ENCODE measurements at regions not wholly inside any gene's neighbourhood (a gene's known extent, or its start where the extent isn't known, plus 50 kb on each side); places are given as distances from the start of the nearest gene placed in this dataset.

GRCh38 chr13:21796066-21796465 is 125.2 kb downstream of the FGF9 start:
- Histone ChIP-seq H3K27me3 (no peaks in the 10 kb centered on the region), H3K27ac (no peak overlapping the region), H3K4me3 (ENCODE audit: low read depth in 1 of 2, low read length in 1 of 2) (no peak overlapping the region), H3K36me3 (no peaks in the 10 kb centered on the region), H3K4me1 (ENCODE audit: control insufficient read depth in 1 of 2, insufficient read depth in 1 of 2, low read depth in 1 of 2, low read length in 1 of 2) (no peaks in the 10 kb centered on the region), H3K9me3 (no peaks in the 10 kb centered on the region)
- TF ChIP-seq CTCF (IDR thresholded peaks at IDR 0.05) = no peak

GRCh38 chr13:21796775-21797514 is 126.1 kb downstream of the FGF9 start:
- no peaks in the 10 kb centered on the region for H3K9me3 ChIP-seq
- H3K4me3 ChIP-seq (ENCODE audit: low read depth in 1 of 2, low read length in 1 of 2) = no peak overlapping the region
- no peak overlapping the region for H3K27ac ChIP-seq
- H3K4me1 ChIP-seq (ENCODE audit: control insufficient read depth in 1 of 2, insufficient read depth in 1 of 2, low read depth in 1 of 2, low read length in 1 of 2) = no peaks in the 10 kb centered on the region
- no peak for TF ChIP-seq CTCF (IDR thresholded peaks at IDR 0.05)
- no peaks in the 10 kb centered on the region for H3K27me3 ChIP-seq
- no peaks in the 10 kb centered on the region for H3K36me3 ChIP-seq

GRCh38 chr13:21797736-21798135 is 126.9 kb downstream of the FGF9 start:
- Histone ChIP-seq H3K27me3 (no peaks in the 10 kb centered on the region), H3K4me3 (ENCODE audit: low read depth in 1 of 2, low read length in 1 of 2) (no peak overlapping the region), H3K4me1 (ENCODE audit: control insufficient read depth in 1 of 2, insufficient read depth in 1 of 2, low read depth in 1 of 2, low read length in 1 of 2) (no peaks in the 10 kb centered on the region), H3K36me3 (no peaks in the 10 kb centered on the region), H3K9me3 (no peaks in the 10 kb centered on the region), H3K27ac (no peak overlapping the region)
- TF ChIP-seq CTCF (IDR thresholded peaks at IDR 0.05) = no peak

- H3K27ac ChIP-seq = no peak overlapping the region
- no peaks in the 10 kb centered on the region for H3K4me1 ChIP-seq (ENCODE audit: control insufficient read depth in 1 of 2, insufficient read depth in 1 of 2, low read depth in 1 of 2, low read length in 1 of 2)
- H3K9me3 ChIP-seq = no peaks in the 10 kb centered on the region
- no peak overlapping the region for H3K4me3 ChIP-seq (ENCODE audit: low read depth in 1 of 2, low read length in 1 of 2)
- H3K36me3 ChIP-seq = no peaks in the 10 kb centered on the region
- H3K27me3 ChIP-seq = no peaks in the 10 kb centered on the region
- no peak for TF ChIP-seq CTCF (IDR thresholded peaks at IDR 0.05)
Measured at GRCh38 chr13:21798181-21798580, 127.3 kb downstream of the FGF9 start.

GRCh38 chr13:21799671-21800070 is 128.8 kb downstream of the FGF9 start:
- Histone ChIP-seq H3K4me3 (ENCODE audit: low read depth in 1 of 2, low read length in 1 of 2) (no peak overlapping the region), H3K9me3 (no peaks in the 10 kb centered on the region), H3K27ac (no peak overlapping the region), H3K27me3 (no peaks in the 10 kb centered on the region), H3K36me3 (no peaks in the 10 kb centered on the region), H3K4me1 (ENCODE audit: control insufficient read depth in 1 of 2, insufficient read depth in 1 of 2, low read depth in 1 of 2, low read length in 1 of 2) (no peaks in the 10 kb centered on the region)
- no peak for TF ChIP-seq CTCF (IDR thresholded peaks at IDR 0.05)
